HepG2 (cell line): ENCODE measurements at regions not wholly inside any gene's neighbourhood (a gene's known extent, or its start where the extent isn't known, plus 50 kb on each side); places are given as distances from the start of the nearest gene placed in this dataset.

Experiments
- ATAC-seq: fragments of 200-7000 bp; cut with Tn5 transposase; 3 replicates; pipeline ENCODE4 v1.9.1; 2020; ENCODE audit warnings: mild to moderate bottlenecking, moderate library complexity
- BruUV-seq: library from RNA; stranded (reverse); fragments of 400-500 nt; replicated peaks from 2 replicates; lab custom pipeline; 2021; lab: Mats Ljungman, UMichigan
- CTCF ChIA-PET: fragments of 300-600 bp; formaldehyde crosslinking; extraction: SDS; loops from one replicate; lab custom pipeline; 2021; ENCODE audit warnings: low total read pairs, inconsistent platforms, low intra/inter-chr PET ratio; lab: Yijun Ruan, JAX
- POLR2A ChIA-PET: fragments of 350-600 bp; sonication (Branson Sonifier 250); formaldehyde crosslinking; loops from one replicate; lab custom pipeline; 2020; ENCODE audit warnings: antibody characterized with exemption, inconsistent platforms; lab: Yijun Ruan, JAX
- DNase-seq: peaks from one replicate; pipeline ENCODE4 v3.0.0-alpha.2; 2015; ENCODE audit warnings: low spot score
- FAIRE-seq: peaks from 3 replicates; lab custom pipeline; 2011; peaks lifted over from hg19 to GRCh38; lab: Jason Lieb, UNC
- H2AFZ ChIP-seq: one replicate; pipeline ENCODE4 v1.6.1; 2011; ENCODE audit warnings: low read length, inconsistent platforms
- H3K27ac ChIP-seq: fragments of 300-600 bp; 3 replicates; pipeline ENCODE4 v1.8.0; 2011; ENCODE audit warnings: mixed run types, mild to moderate bottlenecking, mixed read lengths, low read length, inconsistent platforms; ENCODE audit not compliant: insufficient read depth; ENCODE audit errors: extremely low read length
- H3K27me3 ChIP-seq, 2 experiments: fragments of 200-600 bp in 1 of 2; 2 replicates in 1 of 2; 3 replicates in 1 of 2; pipeline versions ENCODE4 v1.6.0 to v1.8.0; 2011; ENCODE audit warnings: low read length in 2 of 2, mild to moderate bottlenecking in 2 of 2, moderate library complexity in 2 of 2, inconsistent platforms in 1 of 2; ENCODE audit not compliant: insufficient read depth in 2 of 2, control insufficient read depth in 1 of 2
- H3K36me3 ChIP-seq, 2 experiments: fragments of 200-600 bp in 1 of 2; replicated peaks in 1 of 2; 2 replicates in 1 of 2; 3 replicates in 1 of 2; pipeline versions ENCODE4 v1.5.1 to v1.8.0; 2011; ENCODE audit warnings: low read length in 2 of 2, inconsistent platforms in 1 of 2; ENCODE audit not compliant: insufficient read depth in 2 of 2, control insufficient read depth in 1 of 2
- H3K4me1 ChIP-seq: 2 replicates; pipeline ENCODE4 v1.5.1; 2012; ENCODE audit warnings: low read length, inconsistent platforms; ENCODE audit not compliant: insufficient read depth
- H3K4me2 ChIP-seq: 2 replicates; pipeline ENCODE4 v1.6.0; 2011; ENCODE audit warnings: low read depth, low read length, inconsistent platforms
- H3K4me3 ChIP-seq, 3 experiments: fragments of 200-600 bp in 1 of 3; sonication (generic), shearing (Covaris generic) in 1 of 3; replicated peaks in 1 of 3; 2 replicates each; pipeline ENCODE4 v1.5.1; 2011 to 2016; ENCODE audit warnings: low read length in 3 of 3, inconsistent platforms in 2 of 3, low read depth in 2 of 3, mild to moderate bottlenecking in 2 of 3, control low read depth in 1 of 3, mixed read lengths in 1 of 3; ENCODE audit not compliant: insufficient read depth in 1 of 3
- H3K79me2 ChIP-seq: one replicate; pipeline ENCODE4 v1.6.1; 2011; ENCODE audit warnings: low read length, inconsistent platforms; ENCODE audit not compliant: insufficient read depth
- H3K9ac ChIP-seq: 2 replicates; pipeline ENCODE4 v1.6.0; 2011; ENCODE audit warnings: mild to moderate bottlenecking, low read depth, low read length, inconsistent platforms; ENCODE audit not compliant: insufficient read depth
- H3K9me3 ChIP-seq: 2 replicates; pipeline ENCODE4 v1.5.1; 2012; ENCODE audit warnings: mild to moderate bottlenecking, low read length
- H4K20me1 ChIP-seq: 2 replicates; pipeline ENCODE4 v1.6.0; 2011; ENCODE audit warnings: inconsistent platforms, mild to moderate bottlenecking, low read length, moderate library complexity; ENCODE audit not compliant: insufficient read depth
- BRD4 ChIP-seq: sonication (generic); formaldehyde crosslinking; IDR thresholded peaks from 2 replicates; pipeline ENCODE4 v1.4.0; 2020; ENCODE audit warnings: missing genetic modification reagents
- SRY ChIP-seq: sonication (generic); formaldehyde crosslinking; IDR thresholded peaks from 2 replicates; pipeline ENCODE4 v1.8.0; 2022; ENCODE audit warnings: mild to moderate bottlenecking, missing genetic modification reagents
- TOE1 ChIP-seq: sonication (generic); formaldehyde crosslinking; IDR thresholded peaks from 2 replicates; pipeline ENCODE4 v1.4.0; 2020; ENCODE audit warnings: mild to moderate bottlenecking, missing genetic modification reagents
- WIZ ChIP-seq: sonication (generic); formaldehyde crosslinking; IDR thresholded peaks from 2 replicates; pipeline ENCODE4 v1.5.1; 2020; ENCODE audit warnings: mild to moderate bottlenecking, missing genetic modification reagents
- ZNF343 ChIP-seq: sonication (generic); formaldehyde crosslinking; IDR thresholded peaks from 2 replicates; pipeline ENCODE4 v1.4.0; 2020; ENCODE audit warnings: mild to moderate bottlenecking, missing genetic modification reagents
- ZNF510 ChIP-seq: sonication (generic); formaldehyde crosslinking; IDR thresholded peaks from 2 replicates; pipeline ENCODE4 v1.4.0; 2020; ENCODE audit warnings: low read depth, mild to moderate bottlenecking, missing genetic modification reagents
- WGBS: methylation state at CpG from one replicate; pipeline ENCODE4 v1.1.6; 2017; ENCODE audit warnings: low lambda C conversion rate; 5-methylcytosine and 5-hydroxymethylcytosine counted together
- in situ Hi-C: cut with HindIII; loops from 2 replicates; pipeline ENCODE4 v1.10.0; 2017; ENCODE audit warnings: low pct_unique_long_range_greater_than_20kb; ENCODE audit not compliant: extremely low pct_ligation_motif_present
- intact Hi-C: fragments of 100-400 bp; cut with micrococcal nuclease; formaldehyde crosslinking; loops from one replicate; pipeline ENCODE4 v1.10.0; 2022; ENCODE audit not compliant: unreplicated experiment
- TF ChIP-seq, protein P1 (sequence below): sonication (generic); formaldehyde crosslinking; conservative IDR thresholded peaks from 2 replicates; pipeline ENCODE4 v1.5.0; 2020; ENCODE audit warnings: missing genetic modification reagents
- TF ChIP-seq, protein P2 (sequence below): IDR thresholded peaks from 2 replicates; pipeline ENCODE4 v1.6.1; 2018; ENCODE audit warnings: missing genetic modification reagents, mild to moderate bottlenecking, missing compliant biosample characterization
- TF ChIP-seq, protein P3 (sequence below): sonication (generic); formaldehyde crosslinking; IDR thresholded peaks from 2 replicates; pipeline ENCODE4 v1.4.0; 2020; ENCODE audit warnings: missing genetic modification reagents, borderline replicate concordance
- TF ChIP-seq, protein P4 (sequence below): sonication (generic); formaldehyde crosslinking; IDR thresholded peaks from 2 replicates; pipeline ENCODE4 v1.4.0; 2020; ENCODE audit warnings: missing genetic modification reagents

GRCh38 chr15:94066811-94067210 lies 164.6 kb upstream of the MCTP2 start:
- ATAC-seq (no peak), DNase-seq (no peak)
- WGBS, result 1% methylated on average over 3 of the region's 3 CpGs
- Histone ChIP-seq H3K4me2 (no peak overlapping the region), H3K79me2 (no peaks in the 10 kb centered on the region)
- intact Hi-C loops, result no loop called here
- TF ChIP-seq WIZ (CRISPR knock-in tag) (no peak), TOE1 (CRISPR knock-in tag) (no peak), ZNF343 (CRISPR knock-in tag) (no peak), SRY (CRISPR knock-in tag) (no peak), BRD4 (CRISPR knock-in tag) (no peak), ZNF510 (CRISPR knock-in tag) (no peak)
- TF ChIP-seq, protein P1, sequence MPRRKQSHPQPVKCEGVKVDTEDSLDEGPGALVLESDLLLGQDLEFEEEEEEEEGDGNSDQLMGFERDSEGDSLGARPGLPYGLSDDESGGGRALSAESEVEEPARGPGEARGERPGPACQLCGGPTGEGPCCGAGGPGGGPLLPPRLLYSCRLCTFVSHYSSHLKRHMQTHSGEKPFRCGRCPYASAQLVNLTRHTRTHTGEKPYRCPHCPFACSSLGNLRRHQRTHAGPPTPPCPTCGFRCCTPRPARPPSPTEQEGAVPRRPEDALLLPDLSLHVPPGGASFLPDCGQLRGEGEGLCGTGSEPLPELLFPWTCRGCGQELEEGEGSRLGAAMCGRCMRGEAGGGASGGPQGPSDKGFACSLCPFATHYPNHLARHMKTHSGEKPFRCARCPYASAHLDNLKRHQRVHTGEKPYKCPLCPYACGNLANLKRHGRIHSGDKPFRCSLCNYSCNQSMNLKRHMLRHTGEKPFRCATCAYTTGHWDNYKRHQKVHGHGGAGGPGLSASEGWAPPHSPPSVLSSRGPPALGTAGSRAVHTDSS, result no peak
- TF ChIP-seq, protein P2, sequence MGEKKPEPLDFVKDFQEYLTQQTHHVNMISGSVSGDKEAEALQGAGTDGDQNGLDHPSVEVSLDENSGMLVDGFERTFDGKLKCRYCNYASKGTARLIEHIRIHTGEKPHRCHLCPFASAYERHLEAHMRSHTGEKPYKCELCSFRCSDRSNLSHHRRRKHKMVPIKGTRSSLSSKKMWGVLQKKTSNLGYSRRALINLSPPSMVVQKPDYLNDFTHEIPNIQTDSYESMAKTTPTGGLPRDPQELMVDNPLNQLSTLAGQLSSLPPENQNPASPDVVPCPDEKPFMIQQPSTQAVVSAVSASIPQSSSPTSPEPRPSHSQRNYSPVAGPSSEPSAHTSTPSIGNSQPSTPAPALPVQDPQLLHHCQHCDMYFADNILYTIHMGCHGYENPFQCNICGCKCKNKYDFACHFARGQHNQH (CRISPR knock-in tag), result no peak
- TF ChIP-seq, protein P3, sequence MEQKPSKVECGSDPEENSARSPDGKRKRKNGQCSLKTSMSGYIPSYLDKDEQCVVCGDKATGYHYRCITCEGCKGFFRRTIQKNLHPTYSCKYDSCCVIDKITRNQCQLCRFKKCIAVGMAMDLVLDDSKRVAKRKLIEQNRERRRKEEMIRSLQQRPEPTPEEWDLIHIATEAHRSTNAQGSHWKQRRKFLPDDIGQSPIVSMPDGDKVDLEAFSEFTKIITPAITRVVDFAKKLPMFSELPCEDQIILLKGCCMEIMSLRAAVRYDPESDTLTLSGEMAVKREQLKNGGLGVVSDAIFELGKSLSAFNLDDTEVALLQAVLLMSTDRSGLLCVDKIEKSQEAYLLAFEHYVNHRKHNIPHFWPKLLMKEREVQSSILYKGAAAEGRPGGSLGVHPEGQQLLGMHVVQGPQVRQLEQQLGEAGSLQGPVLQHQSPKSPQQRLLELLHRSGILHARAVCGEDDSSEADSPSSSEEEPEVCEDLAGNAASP (CRISPR knock-in tag), result no peak
- TF ChIP-seq, protein P4, sequence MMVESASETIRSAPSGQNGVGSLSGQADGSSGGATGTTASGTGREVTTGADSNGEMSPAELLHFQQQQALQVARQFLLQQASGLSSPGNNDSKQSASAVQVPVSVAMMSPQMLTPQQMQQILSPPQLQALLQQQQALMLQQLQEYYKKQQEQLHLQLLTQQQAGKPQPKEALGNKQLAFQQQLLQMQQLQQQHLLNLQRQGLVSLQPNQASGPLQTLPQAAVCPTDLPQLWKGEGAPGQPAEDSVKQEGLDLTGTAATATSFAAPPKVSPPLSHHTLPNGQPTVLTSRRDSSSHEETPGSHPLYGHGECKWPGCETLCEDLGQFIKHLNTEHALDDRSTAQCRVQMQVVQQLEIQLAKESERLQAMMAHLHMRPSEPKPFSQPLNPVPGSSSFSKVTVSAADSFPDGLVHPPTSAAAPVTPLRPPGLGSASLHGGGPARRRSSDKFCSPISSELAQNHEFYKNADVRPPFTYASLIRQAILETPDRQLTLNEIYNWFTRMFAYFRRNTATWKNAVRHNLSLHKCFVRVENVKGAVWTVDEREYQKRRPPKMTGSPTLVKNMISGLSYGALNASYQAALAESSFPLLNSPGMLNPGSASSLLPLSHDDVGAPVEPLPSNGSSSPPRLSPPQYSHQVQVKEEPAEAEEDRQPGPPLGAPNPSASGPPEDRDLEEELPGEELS, result no peak
- TF ChIP-seq, all 625 proteins: peak for 0
- Histone ChIP-seq H3K4me1 (no peaks in the 10 kb centered on the region), H3K9me3 (no peaks in the 10 kb centered on the region; the same call in 1 of the 2 replicates), H4K20me1 (no peaks in the 10 kb centered on the region), H3K9ac (no peak overlapping the region), H3K4me3 (no peak overlapping the region), H3K27ac (no peak overlapping the region), H3K36me3 (no peaks in the 10 kb centered on the region), H2AFZ (no peak overlapping the region), H3K27me3 (no peaks in the 10 kb centered on the region)
- no TSS peak for BruUV-seq
- POLR2A ChIA-PET, result no interaction called here
- no peak for FAIRE-seq
- in situ Hi-C loops, result no loop called here
- CTCF ChIA-PET, result no interaction called here
